Mesendoderm (in vitro differentiated cells): ENCODE measurements at regions not wholly inside any gene's neighbourhood (a gene's known extent, or its start where the extent isn't known, plus 50 kb on each side); places are given as distances from the start of the nearest gene placed in this dataset.

ENCODE experiments used
- DNase-seq: peaks from one replicate; pipeline ENCODE4 v3.0.0; 2013
- H2AK5ac ChIP-seq: 2 replicates; pipeline ENCODE4 v1.6.1; 2013; ENCODE audit warnings: low read length, inconsistent platforms
- H2BK120ac ChIP-seq: 2 replicates; pipeline ENCODE4 v1.6.1; 2013; ENCODE audit warnings: low read depth, mild to moderate bottlenecking, low read length, moderate library complexity, mixed read lengths
- H2BK15ac ChIP-seq: replicated peaks from 2 replicates; pipeline ENCODE4 v1.6.1; 2013; ENCODE audit warnings: low read depth, mild to moderate bottlenecking, moderate library complexity
- H2BK5ac ChIP-seq: 2 replicates; pipeline ENCODE4 v1.6.1; 2013; ENCODE audit warnings: low read length, inconsistent platforms
- H3K18ac ChIP-seq: 2 replicates; pipeline ENCODE4 v1.6.1; 2013; ENCODE audit warnings: mild to moderate bottlenecking, low read length, mixed read lengths
- H3K23ac ChIP-seq: one replicate; pipeline ENCODE4 v1.6.1; 2013; ENCODE audit warnings: low read length
- H3K27ac ChIP-seq: 2 replicates; pipeline ENCODE4 v1.5.1; 2013; ENCODE audit warnings: low read depth, mild to moderate bottlenecking, inconsistent platforms, low read length, moderate library complexity
- H3K27me3 ChIP-seq: 2 replicates; pipeline ENCODE4 v1.6.1; 2013; ENCODE audit warnings: low read length, control low read depth, mild to moderate bottlenecking, inconsistent platforms; ENCODE audit not compliant: insufficient read depth, poor library complexity
- H3K36me3 ChIP-seq: 2 replicates; pipeline ENCODE4 v1.6.1; 2013; ENCODE audit warnings: low read length, inconsistent platforms; ENCODE audit not compliant: control insufficient read depth, insufficient read depth
- H3K4ac ChIP-seq: one replicate; pipeline ENCODE4 v1.6.1; 2013; ENCODE audit warnings: low read depth, mild to moderate bottlenecking, low read length, moderate library complexity
- H3K4me1 ChIP-seq: 2 replicates; pipeline ENCODE4 v1.6.1; 2013; ENCODE audit warnings: low read depth, low read length, inconsistent platforms; ENCODE audit not compliant: control insufficient read depth
- H3K4me2 ChIP-seq: 2 replicates; pipeline ENCODE4 v1.6.1; 2013; ENCODE audit warnings: low read length
- H3K4me3 ChIP-seq: 2 replicates; pipeline ENCODE4 v1.5.1; 2013; ENCODE audit warnings: mild to moderate bottlenecking, low read length
- H3K56ac ChIP-seq: one replicate; pipeline ENCODE4 v1.6.1; 2013; ENCODE audit warnings: low read length
- H3K79me1 ChIP-seq: 2 replicates; pipeline ENCODE4 v1.6.1; 2013; ENCODE audit warnings: low read length, inconsistent platforms
- H3K79me2 ChIP-seq: 2 replicates; pipeline ENCODE4 v1.6.1; 2013; ENCODE audit warnings: mild to moderate bottlenecking, low read length; ENCODE audit not compliant: control insufficient read depth, insufficient read depth
- H3K9ac ChIP-seq: 2 replicates; pipeline ENCODE4 v1.6.1; 2013; ENCODE audit warnings: low read length, inconsistent platforms
- H4K5ac ChIP-seq: one replicate; pipeline ENCODE4 v1.6.1; 2013; ENCODE audit warnings: low read length
- H4K8ac ChIP-seq: one replicate; pipeline ENCODE4 v1.6.1; 2013; ENCODE audit warnings: low read depth, mild to moderate bottlenecking, control low read depth, low read length, moderate library complexity
- WGBS: extraction: QIAGEN DNeasy Blood & Tissue Kit; methylation state at CpG from one replicate; pipeline ENCODE4 v1.1.7; 2013; ENCODE audit warnings: low lambda C conversion rate, missing lambda C conversion rate; ENCODE audit not compliant: insufficient coverage; ENCODE audit errors: extremely low coverage; 5-methylcytosine and 5-hydroxymethylcytosine counted together

DNA sequence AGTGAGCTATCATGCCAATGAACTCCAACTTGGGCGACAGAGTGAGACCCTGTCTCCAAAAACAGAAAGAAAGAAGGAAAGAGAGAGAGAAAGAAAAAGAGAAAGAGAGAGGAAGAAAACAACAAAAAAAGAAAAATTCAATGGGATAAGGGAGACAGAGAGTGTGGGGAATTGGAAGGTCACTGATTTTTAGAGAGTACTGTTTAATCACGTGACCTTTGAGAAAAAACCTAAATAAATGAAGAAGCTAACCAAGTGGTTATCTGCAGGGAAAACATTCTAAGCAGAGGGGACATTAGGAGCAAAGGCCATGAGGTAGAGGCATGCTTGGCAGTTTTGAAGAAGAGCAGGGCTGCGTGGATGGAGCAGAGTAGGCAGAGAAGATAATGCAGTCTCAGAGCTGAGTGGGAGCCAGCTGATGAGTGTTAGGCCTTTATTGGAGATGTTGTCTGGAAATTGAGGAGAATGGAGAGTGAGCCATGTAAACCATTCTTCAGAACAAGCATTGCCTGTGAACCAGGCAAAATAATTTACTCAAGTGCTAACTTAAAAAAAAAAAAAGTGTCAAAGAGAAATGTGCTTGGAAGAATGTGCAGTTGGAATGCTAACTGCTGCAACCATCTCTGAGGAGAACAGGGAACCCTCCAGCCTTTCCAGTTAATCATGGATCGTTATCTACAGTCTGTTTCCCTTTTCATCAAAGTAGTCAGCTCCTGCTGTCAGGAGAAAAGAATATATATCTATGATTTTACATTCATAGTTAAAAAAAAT is 377.3 kb upstream of the SEMA6D start:
- DNase-seq: no peak
- Histone ChIP-seq H3K56ac (no peak overlapping the region), H2BK120ac (no peak overlapping the region), H3K9ac (no peak overlapping the region), H3K27me3 (no peaks in the 10 kb centered on the region), H3K4ac (no peak overlapping the region), H2BK15ac (no peak overlapping the region), H3K79me1 (no peaks in the 10 kb centered on the region), H2BK5ac (no peak overlapping the region), H3K23ac (no peak overlapping the region), H4K8ac (no peak overlapping the region), H3K4me1 (no peaks in the 10 kb centered on the region), H2AK5ac (no peak overlapping the region), H3K36me3 (no peaks in the 10 kb centered on the region), H3K18ac (no peak overlapping the region), H3K27ac (no peak overlapping the region), H3K4me2 (no peak overlapping the region), H4K5ac (no peak overlapping the region), H3K79me2 (no peaks in the 10 kb centered on the region), H3K4me3 (no peak overlapping the region)
- no CpG with 5 or more reads among the region's 4 CpGs for WGBS

GRCh38 chr15:47340571-47340920 is 376.8 kb upstream of the SEMA6D start:
- WGBS: no CpG with 5 or more reads among the region's 2 CpGs
- no peak overlapping the region for H3K56ac ChIP-seq

GRCh38 chr15:47349179-47349578 is 368.1 kb upstream of the SEMA6D start:
- Histone ChIP-seq H2BK15ac (no peak overlapping the region), H3K36me3 (no peaks in the 10 kb centered on the region), H3K4me2 (no peak overlapping the region), H3K4me3 (no peak overlapping the region), H3K23ac (no peak overlapping the region), H2AK5ac (no peak overlapping the region), H3K27ac (no peak overlapping the region), H3K56ac (no peak overlapping the region), H3K27me3 (no peaks in the 10 kb centered on the region), H2BK120ac (no peak overlapping the region), H3K79me1 (no peaks in the 10 kb centered on the region), H3K4ac (no peak overlapping the region), H2BK5ac (no peak overlapping the region), H4K5ac (no peak overlapping the region), H4K8ac (no peak overlapping the region), H3K4me1 (no peaks in the 10 kb centered on the region), H3K79me2 (no peaks in the 10 kb centered on the region), H3K9ac (no peak overlapping the region), H3K18ac (no peak overlapping the region)
- no CpG with 5 or more reads among the region's 2 CpGs for whole genome bisulfite sequencing
- DNase-seq: no peak

More at GRCh38 chr15:47340571-47340920, 376.8 kb upstream of the SEMA6D start:
- Histone ChIP-seq H3K18ac (no peak overlapping the region), H3K36me3 (no peaks in the 10 kb centered on the region), H3K4me2 (no peak overlapping the region), H3K4me1 (no peaks in the 10 kb centered on the region), H4K8ac (no peak overlapping the region), H3K79me1 (no peaks in the 10 kb centered on the region), H3K23ac (no peak overlapping the region), H4K5ac (no peak overlapping the region), H3K27ac (no peak overlapping the region), H2AK5ac (no peak overlapping the region), H3K4me3 (no peak overlapping the region), H3K27me3 (no peaks in the 10 kb centered on the region), H2BK5ac (no peak overlapping the region), H3K4ac (no peak overlapping the region), H2BK15ac (no peak overlapping the region), H3K9ac (no peak overlapping the region), H2BK120ac (no peak overlapping the region), H3K79me2 (no peaks in the 10 kb centered on the region)
- no peak for DNase-seq

DNA sequence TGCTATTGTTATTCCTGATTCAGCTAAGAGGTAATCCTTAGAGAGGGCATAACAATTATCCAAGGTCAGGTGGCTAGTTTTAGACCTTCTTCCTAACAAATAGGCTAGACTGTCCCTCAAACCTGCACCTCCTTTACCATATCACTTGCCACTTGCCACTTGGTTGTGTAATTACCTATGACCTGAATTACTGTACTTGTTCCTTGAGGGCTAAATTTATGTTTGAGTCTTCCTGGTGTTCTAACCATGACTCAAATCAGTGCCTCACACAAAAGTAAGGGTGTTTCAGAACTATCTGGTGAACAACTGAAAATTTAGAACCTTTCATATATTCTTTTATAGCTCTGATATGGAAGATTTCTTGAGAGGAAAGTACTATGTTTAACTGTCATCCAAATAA is 365.8 kb upstream of the SEMA6D start:
- Histone ChIP-seq H3K18ac (no peak overlapping the region), H3K79me2 (no peaks in the 10 kb centered on the region), H4K8ac (no peak overlapping the region), H3K36me3 (no peaks in the 10 kb centered on the region), H3K9ac (no peak overlapping the region), H2AK5ac (no peak overlapping the region), H3K79me1 (no peaks in the 10 kb centered on the region), H2BK5ac (no peak overlapping the region), H4K5ac (no peak overlapping the region), H3K23ac (no peak overlapping the region), H3K4me3 (no peak overlapping the region), H3K27ac (no peak overlapping the region), H3K4me2 (no peak overlapping the region), H3K4me1 (no peaks in the 10 kb centered on the region), H3K4ac (no peak overlapping the region), H2BK120ac (no peak overlapping the region), H3K56ac (no peak overlapping the region), H3K27me3 (no peaks in the 10 kb centered on the region), H2BK15ac (no peak overlapping the region)
- DNase-seq: no peak

GRCh38 chr15:47352217-47352616 is 365.1 kb upstream of the SEMA6D start:
- no peaks in the 10 kb centered on the region for H3K79me2 ChIP-seq
- no peak overlapping the region for H3K27ac ChIP-seq
- WGBS: no CpG with 5 or more reads among the region's 3 CpGs
- no peak overlapping the region for H2BK5ac ChIP-seq
- H4K5ac ChIP-seq: no peak overlapping the region
- H3K9ac ChIP-seq: no peak overlapping the region
- no peaks in the 10 kb centered on the region for H3K27me3 ChIP-seq
- H3K23ac ChIP-seq: no peak overlapping the region
- no peak overlapping the region for H3K4me3 ChIP-seq
- no peak overlapping the region for H3K18ac ChIP-seq
- H3K4ac ChIP-seq: no peak overlapping the region
- H3K36me3 ChIP-seq: no peaks in the 10 kb centered on the region
- peak; percentile 89 for DNase-seq
- H3K56ac ChIP-seq: no peak overlapping the region
- H2BK120ac ChIP-seq: no peak overlapping the region
- H4K8ac ChIP-seq: no peak overlapping the region
- no peak overlapping the region for H3K4me2 ChIP-seq
- no peaks in the 10 kb centered on the region for H3K79me1 ChIP-seq
- H2AK5ac ChIP-seq: no peak overlapping the region
- H2BK15ac ChIP-seq: no peak overlapping the region
- H3K4me1 ChIP-seq: no peaks in the 10 kb centered on the region

DNA sequence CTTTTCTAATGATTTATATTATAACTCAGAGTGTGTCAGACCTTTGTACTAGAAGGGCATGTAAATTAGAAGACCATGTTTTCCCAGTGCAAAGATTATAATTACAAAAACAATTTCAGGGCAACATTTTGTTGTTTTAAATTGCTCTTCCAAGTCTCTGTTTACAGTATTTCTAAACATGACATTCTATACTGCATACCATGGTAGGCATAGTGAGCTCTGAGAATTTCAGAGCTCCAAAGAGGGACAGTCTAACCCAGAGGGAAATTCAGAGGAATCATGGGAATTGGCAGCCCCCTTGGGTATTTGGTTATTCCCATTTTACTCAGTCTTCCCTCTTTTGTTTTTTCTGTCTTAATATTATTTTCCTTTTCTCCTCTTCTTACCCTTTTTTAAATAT is 361.5 kb upstream of the SEMA6D start:
- no peak overlapping the region for H3K23ac ChIP-seq
- no peak overlapping the region for H4K8ac ChIP-seq
- H3K56ac ChIP-seq: no peak overlapping the region
- H4K5ac ChIP-seq: no peak overlapping the region
- no peaks in the 10 kb centered on the region for H3K79me2 ChIP-seq
- no peak overlapping the region for H3K27ac ChIP-seq
- no peak for DNase-seq
- H3K4me2 ChIP-seq: no peak overlapping the region
- no peak overlapping the region for H3K18ac ChIP-seq
- no peak overlapping the region for H2BK5ac ChIP-seq
- no peaks in the 10 kb centered on the region for H3K4me1 ChIP-seq
- no peak overlapping the region for H2BK15ac ChIP-seq
- H2AK5ac ChIP-seq: no peak overlapping the region
- H3K9ac ChIP-seq: no peak overlapping the region
- H3K27me3 ChIP-seq: no peaks in the 10 kb centered on the region
- H3K4ac ChIP-seq: no peak overlapping the region
- H3K36me3 ChIP-seq: no peaks in the 10 kb centered on the region
- no peak overlapping the region for H3K4me3 ChIP-seq
- no peaks in the 10 kb centered on the region for H3K79me1 ChIP-seq
- H2BK120ac ChIP-seq: no peak overlapping the region
